Chondrocyte (in vitro differentiated cells): ENCODE measurements at regions not wholly inside any gene's neighbourhood (a gene's known extent, or its start where the extent isn't known, plus 50 kb on each side); places are given as distances from the start of the nearest gene placed in this dataset.

Experiments used
- DNase-seq: peaks from one replicate; pipeline ENCODE4 v3.0.0; 2021; ENCODE audit warnings: mixed read lengths, low spot score
- H3K27ac Mint-ChIP-seq: one replicate; pipeline ENCODE4 v1.8.0; 2021; ENCODE audit warnings: mild to moderate bottlenecking, moderate library complexity, mixed read lengths; ENCODE audit not compliant: unreplicated experiment
- H3K27me3 Mint-ChIP-seq: 2 replicates; pipeline ENCODE4 v1.8.0; 2021; ENCODE audit warnings: low read depth, mixed read lengths
- H3K36me3 Mint-ChIP-seq: 2 replicates; pipeline ENCODE4 v1.8.0; 2021; ENCODE audit warnings: low read depth, mixed read lengths
- H3K4me1 Mint-ChIP-seq: 2 replicates; pipeline ENCODE4 v1.8.0; 2021; ENCODE audit warnings: low read depth, mild to moderate bottlenecking, mixed read lengths
- H3K4me3 Mint-ChIP-seq: one replicate; pipeline ENCODE4 v1.8.0; 2021; ENCODE audit warnings: mild to moderate bottlenecking, moderate library complexity, mixed read lengths; ENCODE audit not compliant: unreplicated experiment
- H3K9me3 Mint-ChIP-seq: 2 replicates; pipeline ENCODE4 v1.8.0; 2021; ENCODE audit warnings: low read depth, mixed read lengths
- CTCF ChIP-seq: fragments of 200-600 bp; sonication (generic); IDR thresholded peaks from 2 replicates; pipeline ENCODE4 v1.5.0; 2021; ENCODE audit warnings: antibody characterized with exemption, mild to moderate bottlenecking, moderate library complexity

- Mint-ChIP-seq H3K4me3 (no peak overlapping the region), H3K4me1 (no peaks in the 10 kb centered on the region)
- no peak for DNase-seq
Observed at GRCh38 chr5:155768332-155768731, 558.6 kb upstream of the SGCD start.

GRCh38 chr5:155772009-155772662 lies 554.8 kb upstream of the SGCD start:
- Mint-ChIP-seq H3K27ac (no peak overlapping the region), H3K27me3 (peaks cover 2% of the 10 kb centered on the region), H3K4me1 (no peaks in the 10 kb centered on the region), H3K9me3 (peaks cover 6% of the 10 kb centered on the region), H3K36me3 (no peaks in the 10 kb centered on the region), H3K4me3 (no peak overlapping the region)
- no peak for DNase-seq
- no peak for TF ChIP-seq CTCF

More at GRCh38 chr5:155768332-155768731, 558.6 kb upstream of the SGCD start:
- Mint-ChIP-seq H3K36me3 (no peaks in the 10 kb centered on the region), H3K27me3 (peaks cover 2% of the 10 kb centered on the region), H3K9me3 (peaks cover 4% of the 10 kb centered on the region), H3K27ac (no peak overlapping the region)
- TF ChIP-seq CTCF: no peak

- Mint-ChIP-seq H3K27ac (no peak overlapping the region), H3K4me1 (no peaks in the 10 kb centered on the region), H3K9me3 (peaks cover 6% of the 10 kb centered on the region), H3K36me3 (no peaks in the 10 kb centered on the region), H3K4me3 (no peak overlapping the region), H3K27me3 (peaks cover 2% of the 10 kb centered on the region)
- no peak for DNase-seq
- TF ChIP-seq CTCF: no peak
Observed at GRCh38 chr5:155773680-155774079, 553.3 kb upstream of the SGCD start.

GRCh38 chr5:155780260-155780659 lies 546.7 kb upstream of the SGCD start:
- no peak for TF ChIP-seq CTCF
- H3K9me3 Mint-ChIP-seq: peaks cover 9% of the 10 kb centered on the region
- H3K36me3 Mint-ChIP-seq: no peaks in the 10 kb centered on the region
- no peaks in the 10 kb centered on the region for H3K27me3 Mint-ChIP-seq
- H3K4me1 Mint-ChIP-seq: no peaks in the 10 kb centered on the region
- no peak overlapping the region for H3K4me3 Mint-ChIP-seq
- no peak overlapping the region for H3K27ac Mint-ChIP-seq
- no peak for DNase-seq

- Mint-ChIP-seq H3K4me3 (no peak overlapping the region), H3K9me3 (peaks cover 9% of the 10 kb centered on the region), H3K4me1 (no peaks in the 10 kb centered on the region), H3K27me3 (no peaks in the 10 kb centered on the region), H3K27ac (no peak overlapping the region), H3K36me3 (no peaks in the 10 kb centered on the region)
- DNase-seq: no peak
- TF ChIP-seq CTCF: no peak
Observed at GRCh38 chr5:155783246-155783645, 543.7 kb upstream of the SGCD start.
